GM23338 (cell line): ENCODE measurements at regions not wholly inside any gene's neighbourhood (a gene's known extent, or its start where the extent isn't known, plus 50 kb on each side); places are given as distances from the start of the nearest gene placed in this dataset.

Experiments used
- CREB1 ChIP-seq: fragments of 250-450 bp; sonication (Bioruptor Pico); IDR thresholded peaks from 2 replicates; pipeline ENCODE4 v1.5.0; 2020; ENCODE audit warnings: low read depth, mild to moderate bottlenecking, moderate library complexity
- EZH2 ChIP-seq: fragments of 200-600 bp; sonication (generic); IDR thresholded peaks from one replicate; pipeline ENCODE4 v1.8.0; 2017; ENCODE audit warnings: antibody characterized with exemption, mild to moderate bottlenecking, low read depth; ENCODE audit not compliant: unreplicated experiment
- EZH2phosphoT487 ChIP-seq: fragments of 200-600 bp; sonication (generic); IDR thresholded peaks from one replicate; pipeline ENCODE4 v1.8.1; 2018; ENCODE audit warnings: antibody characterized with exemption; ENCODE audit not compliant: unreplicated experiment
- NANOG ChIP-seq: IDR thresholded peaks from 2 replicates; pipeline ENCODE4 v1.6.1; 2016; ENCODE audit warnings: antibody characterized with exemption, borderline replicate concordance
- POLR2AphosphoS5 ChIP-seq: IDR thresholded peaks from 2 replicates; pipeline ENCODE4 v1.6.1; 2016; ENCODE audit warnings: antibody characterized with exemption, low read depth
- STAT1 ChIP-seq: IDR thresholded peaks from one replicate; pipeline ENCODE4 v1.6.1; 2016; ENCODE audit warnings: antibody characterized with exemption; ENCODE audit not compliant: unreplicated experiment
- ZNF462 ChIP-seq: fragments of 250-450 bp; sonication (Bioruptor Pico); IDR thresholded peaks from 2 replicates; pipeline ENCODE4 v1.5.0; 2020; ENCODE audit warnings: mild to moderate bottlenecking, moderate library complexity
- TF ChIP-seq, protein P1 (sequence below), 2 experiments: fragments of 200-600 bp in 1 of 2; sonication (generic) in 1 of 2; conservative IDR thresholded peaks; 2 replicates each; pipeline versions ENCODE4 v1.5.1 to v1.6.1; 2016 to 2017; ENCODE audit warnings: antibody characterized with exemption in 2 of 2, low read depth in 2 of 2, mild to moderate bottlenecking in 2 of 2, moderate library complexity in 1 of 2
- TF ChIP-seq, protein P2 (sequence below): IDR thresholded peaks from one replicate; pipeline ENCODE4 v1.6.1; 2018; ENCODE audit warnings: antibody characterized with exemption; ENCODE audit not compliant: unreplicated experiment

DNA sequence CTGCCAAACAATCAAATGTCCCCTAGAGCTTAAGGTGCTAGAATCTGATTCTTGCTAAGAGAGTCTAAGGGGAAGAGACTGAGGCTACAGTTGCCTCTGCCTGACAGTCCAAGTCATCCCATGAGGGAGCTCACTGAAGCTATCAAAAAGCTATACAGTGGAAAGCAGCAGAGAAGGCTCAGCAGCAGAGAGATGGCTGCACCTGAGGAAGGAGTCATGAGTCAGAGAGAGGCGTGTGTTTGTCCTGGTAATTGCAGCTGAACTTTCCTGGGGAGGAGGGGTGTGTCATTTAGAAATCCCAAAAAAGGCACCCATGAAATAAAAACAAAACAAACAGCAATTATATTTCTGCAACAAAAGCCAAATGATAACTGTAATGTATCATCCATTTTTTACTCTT lies 305.2 kb upstream of the UBE2E3 start:
- TF ChIP-seq, protein P1, sequence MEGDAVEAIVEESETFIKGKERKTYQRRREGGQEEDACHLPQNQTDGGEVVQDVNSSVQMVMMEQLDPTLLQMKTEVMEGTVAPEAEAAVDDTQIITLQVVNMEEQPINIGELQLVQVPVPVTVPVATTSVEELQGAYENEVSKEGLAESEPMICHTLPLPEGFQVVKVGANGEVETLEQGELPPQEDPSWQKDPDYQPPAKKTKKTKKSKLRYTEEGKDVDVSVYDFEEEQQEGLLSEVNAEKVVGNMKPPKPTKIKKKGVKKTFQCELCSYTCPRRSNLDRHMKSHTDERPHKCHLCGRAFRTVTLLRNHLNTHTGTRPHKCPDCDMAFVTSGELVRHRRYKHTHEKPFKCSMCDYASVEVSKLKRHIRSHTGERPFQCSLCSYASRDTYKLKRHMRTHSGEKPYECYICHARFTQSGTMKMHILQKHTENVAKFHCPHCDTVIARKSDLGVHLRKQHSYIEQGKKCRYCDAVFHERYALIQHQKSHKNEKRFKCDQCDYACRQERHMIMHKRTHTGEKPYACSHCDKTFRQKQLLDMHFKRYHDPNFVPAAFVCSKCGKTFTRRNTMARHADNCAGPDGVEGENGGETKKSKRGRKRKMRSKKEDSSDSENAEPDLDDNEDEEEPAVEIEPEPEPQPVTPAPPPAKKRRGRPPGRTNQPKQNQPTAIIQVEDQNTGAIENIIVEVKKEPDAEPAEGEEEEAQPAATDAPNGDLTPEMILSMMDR (conservative IDR thresholded peaks at IDR 0.05; ENCODE audit: low read depth in 2 of 2), result no peak
- TF ChIP-seq POLR2AphosphoS5 (no peak), EZH2phosphoT487 (no peak), ZNF462 (CRISPR knock-in tag) (no peak), EZH2 (no peak), STAT1 (no peak), CREB1 (no peak), NANOG (no peak)
- TF ChIP-seq, protein P2, sequence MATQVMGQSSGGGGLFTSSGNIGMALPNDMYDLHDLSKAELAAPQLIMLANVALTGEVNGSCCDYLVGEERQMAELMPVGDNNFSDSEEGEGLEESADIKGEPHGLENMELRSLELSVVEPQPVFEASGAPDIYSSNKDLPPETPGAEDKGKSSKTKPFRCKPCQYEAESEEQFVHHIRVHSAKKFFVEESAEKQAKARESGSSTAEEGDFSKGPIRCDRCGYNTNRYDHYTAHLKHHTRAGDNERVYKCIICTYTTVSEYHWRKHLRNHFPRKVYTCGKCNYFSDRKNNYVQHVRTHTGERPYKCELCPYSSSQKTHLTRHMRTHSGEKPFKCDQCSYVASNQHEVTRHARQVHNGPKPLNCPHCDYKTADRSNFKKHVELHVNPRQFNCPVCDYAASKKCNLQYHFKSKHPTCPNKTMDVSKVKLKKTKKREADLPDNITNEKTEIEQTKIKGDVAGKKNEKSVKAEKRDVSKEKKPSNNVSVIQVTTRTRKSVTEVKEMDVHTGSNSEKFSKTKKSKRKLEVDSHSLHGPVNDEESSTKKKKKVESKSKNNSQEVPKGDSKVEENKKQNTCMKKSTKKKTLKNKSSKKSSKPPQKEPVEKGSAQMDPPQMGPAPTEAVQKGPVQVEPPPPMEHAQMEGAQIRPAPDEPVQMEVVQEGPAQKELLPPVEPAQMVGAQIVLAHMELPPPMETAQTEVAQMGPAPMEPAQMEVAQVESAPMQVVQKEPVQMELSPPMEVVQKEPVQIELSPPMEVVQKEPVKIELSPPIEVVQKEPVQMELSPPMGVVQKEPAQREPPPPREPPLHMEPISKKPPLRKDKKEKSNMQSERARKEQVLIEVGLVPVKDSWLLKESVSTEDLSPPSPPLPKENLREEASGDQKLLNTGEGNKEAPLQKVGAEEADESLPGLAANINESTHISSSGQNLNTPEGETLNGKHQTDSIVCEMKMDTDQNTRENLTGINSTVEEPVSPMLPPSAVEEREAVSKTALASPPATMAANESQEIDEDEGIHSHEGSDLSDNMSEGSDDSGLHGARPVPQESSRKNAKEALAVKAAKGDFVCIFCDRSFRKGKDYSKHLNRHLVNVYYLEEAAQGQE, result no peak
